GM19324 (cell line): ENCODE measurements at regions not wholly inside any gene's neighbourhood (a gene's known extent, or its start where the extent isn't known, plus 50 kb on each side); places are given as distances from the start of the nearest gene placed in this dataset.

Experiments
- ATAC-seq: cut with Tn5 transposase; IDR thresholded peaks from one replicate; pipeline ENCODE4 v1.9.1; 2021; ENCODE audit warnings: mild to moderate bottlenecking, moderate library complexity; ENCODE audit not compliant: unreplicated experiment, low FRiP score

DNA sequence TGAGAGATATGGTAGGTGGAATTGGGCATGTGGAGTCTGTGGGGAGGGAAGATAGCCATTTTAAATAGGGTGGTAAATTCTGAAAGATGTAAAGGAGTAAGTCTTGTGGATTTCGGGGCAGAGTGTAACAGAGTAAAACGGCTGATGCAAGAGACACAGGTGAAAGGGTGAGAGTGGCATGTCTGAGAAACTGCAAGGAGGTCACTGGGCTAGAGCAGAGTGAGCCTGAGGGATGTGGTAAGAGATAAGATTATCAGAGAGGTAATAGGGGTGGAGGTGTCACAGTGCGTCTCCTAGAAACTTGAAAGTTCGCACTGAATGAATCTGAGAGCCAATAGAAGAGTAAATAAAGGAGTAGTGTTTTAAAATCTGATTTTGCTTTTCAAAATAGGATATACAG, 308.1 kb downstream of the EPM2A start:
- ATAC-seq: no peak

DNA sequence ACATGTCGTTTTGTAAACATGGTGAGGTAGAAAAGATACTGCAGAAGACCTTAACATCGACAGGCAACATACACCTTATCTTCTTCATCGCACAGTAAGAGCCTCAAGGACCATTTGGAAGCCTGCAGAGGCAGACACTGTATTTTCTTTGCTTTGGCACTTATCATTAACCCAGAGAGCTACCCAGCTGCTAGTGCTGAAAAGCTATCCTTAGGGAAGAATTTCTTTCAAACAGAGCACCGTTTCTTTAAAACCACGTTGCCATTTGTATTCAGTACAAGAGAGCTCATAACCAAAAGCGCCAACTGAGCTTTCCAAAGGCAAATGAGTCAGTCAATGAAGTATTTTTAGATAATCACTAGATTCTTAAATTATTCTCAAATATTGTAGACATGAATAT, 306.6 kb downstream of the EPM2A start:
- ATAC-seq: no peak

DNA sequence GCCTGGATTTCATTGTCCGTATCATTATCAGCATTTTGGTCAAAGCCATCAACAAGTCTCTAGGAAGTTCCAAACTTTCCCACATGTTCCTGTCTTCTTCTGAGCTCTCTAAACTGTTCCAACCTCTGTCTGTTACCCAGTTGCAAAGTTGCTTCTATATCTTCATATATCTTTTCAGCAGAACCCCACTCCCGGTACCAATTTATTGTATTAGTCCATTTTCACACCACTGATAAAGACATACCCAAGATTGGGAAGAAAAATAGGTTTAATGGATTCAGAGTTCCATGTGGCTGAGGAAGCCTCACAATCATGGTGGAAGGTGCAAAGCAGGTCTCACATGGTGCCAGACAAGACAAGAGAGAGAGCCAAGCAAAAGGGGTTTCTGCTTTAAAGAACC, 293.2 kb downstream of the EPM2A start:
- ATAC-seq: no peak

DNA sequence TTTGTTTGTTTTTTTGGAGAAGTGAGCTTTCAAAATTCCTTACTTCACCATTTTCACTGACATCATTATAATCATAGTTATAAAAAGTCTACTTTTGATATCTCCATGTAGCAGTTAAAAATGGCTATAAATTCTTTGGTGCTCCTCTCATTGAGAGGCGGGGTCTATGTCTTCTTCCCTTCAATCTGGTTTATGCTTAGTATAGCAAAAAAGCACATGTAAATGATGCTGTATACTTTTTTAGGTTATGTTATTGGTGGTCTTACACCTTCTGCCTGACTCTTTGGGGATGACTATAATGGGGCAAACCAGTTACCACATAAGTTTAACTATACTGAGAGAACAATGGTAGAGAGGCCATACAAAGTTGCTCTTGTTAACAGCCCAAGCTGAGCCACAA, 289.6 kb downstream of the EPM2A start:
- ATAC-seq: no peak

DNA sequence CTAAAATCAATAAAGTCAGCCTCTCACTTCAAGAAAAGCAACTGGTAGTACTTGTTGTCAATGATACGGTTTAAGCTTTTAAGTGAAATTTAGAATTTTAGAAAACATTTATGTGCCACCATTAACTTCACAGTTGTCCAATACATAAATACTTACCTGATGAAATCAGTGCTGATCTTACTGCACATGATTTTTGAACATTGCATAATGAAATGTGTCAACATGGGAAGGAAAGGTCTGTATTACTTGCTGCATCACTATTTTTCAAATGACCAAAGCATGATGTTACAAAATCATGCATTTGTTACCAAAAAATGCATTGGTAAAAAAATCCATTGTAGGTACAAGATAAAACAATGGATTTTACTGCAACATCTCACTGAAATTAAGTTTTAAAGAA, 284.3 kb downstream of the EPM2A start:
- no peak for ATAC-seq

DNA sequence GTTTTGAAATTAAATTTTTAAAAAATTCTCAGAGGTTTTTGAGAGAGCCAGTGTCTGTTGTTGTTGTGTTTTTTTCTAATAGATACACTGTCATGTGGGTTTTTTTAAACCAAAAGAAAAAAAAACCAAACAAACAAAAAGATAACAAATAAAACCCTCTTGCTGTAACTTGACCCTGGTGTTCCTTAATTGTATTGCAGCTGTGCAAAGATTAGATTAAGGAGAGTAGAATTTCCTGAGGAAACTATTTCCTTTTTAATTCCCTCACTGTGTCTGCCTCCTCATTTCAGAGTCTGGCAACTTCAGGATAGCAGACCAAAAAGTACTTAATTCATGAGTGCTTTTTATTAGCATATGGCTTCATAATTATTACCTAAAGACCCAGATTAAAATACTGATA, 281.9 kb downstream of the EPM2A start:
- ATAC-seq: no peak

DNA sequence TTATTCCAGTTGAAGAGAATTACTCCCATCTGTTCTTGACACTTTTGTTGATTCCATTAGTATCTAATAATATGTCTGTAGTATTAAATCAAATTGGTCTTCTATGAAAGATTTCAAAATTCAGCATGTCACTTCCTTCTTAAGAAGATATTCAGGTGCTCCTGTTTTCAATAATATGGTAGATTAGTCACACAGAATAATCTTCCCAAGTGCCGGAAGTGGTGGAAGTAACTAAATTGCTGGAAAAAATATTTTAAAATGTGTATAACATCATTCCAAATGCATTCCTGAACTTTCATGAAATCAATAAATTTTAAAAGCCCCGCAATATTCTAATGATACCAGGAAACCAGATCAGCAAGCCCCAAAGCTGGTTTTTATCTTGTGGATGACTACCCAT, 281.3 kb downstream of the EPM2A start:
- ATAC-seq: no peak

DNA sequence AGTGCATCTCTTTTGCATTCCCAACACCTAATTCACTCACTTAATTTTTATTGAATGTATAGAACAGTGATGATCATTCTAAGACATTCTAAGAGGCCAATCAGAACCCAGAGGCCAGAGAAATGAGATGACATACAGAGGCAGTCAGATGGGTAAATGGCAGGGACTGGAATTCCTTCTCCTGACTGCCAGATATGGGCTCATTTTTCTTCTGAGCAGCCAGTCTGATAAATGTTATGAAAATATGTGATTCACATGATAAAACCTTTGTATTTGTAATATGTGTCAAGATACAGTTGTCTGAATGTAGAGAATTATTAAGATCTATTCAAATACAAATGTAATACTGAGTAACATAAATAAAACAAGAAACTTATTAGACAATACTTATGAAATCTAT, 277.8 kb downstream of the EPM2A start:
- ATAC-seq: no peak

DNA sequence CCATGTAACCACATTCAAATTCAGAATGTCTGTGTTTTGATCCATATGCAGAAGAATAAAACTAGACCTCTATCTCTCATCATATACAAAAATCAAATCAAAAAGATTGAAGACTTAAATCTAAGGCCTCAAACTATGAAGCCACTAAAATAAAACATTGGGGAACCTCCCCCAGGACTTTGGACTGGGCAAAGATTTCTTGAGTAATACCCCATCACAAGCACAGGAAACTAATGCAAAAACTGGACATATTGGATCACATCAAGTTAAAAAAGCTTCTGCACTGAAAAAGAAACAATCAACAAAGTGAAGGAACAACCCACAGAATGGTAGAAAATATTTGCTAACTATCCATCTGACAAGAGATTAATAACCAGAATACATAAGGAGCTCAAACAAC, 266.8 kb downstream of the EPM2A start:
- no peak for ATAC-seq

DNA sequence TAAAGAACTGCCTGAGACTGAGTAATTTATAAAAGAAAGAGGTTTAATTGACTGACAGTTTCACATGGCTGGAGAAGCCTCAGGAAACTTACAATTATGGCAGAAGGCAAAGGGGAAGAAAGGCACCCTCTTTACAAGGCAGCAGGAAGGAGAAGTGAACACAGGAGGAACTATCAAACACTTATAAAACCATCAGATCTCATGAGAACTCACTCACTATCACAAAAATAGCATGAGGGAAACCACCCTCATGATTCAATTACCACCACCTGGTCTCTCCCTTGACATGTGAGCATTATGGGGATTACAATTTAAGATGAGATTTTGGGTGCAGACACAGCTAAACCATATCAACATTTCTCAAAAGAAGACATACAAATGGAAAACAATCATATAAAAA, 266.3 kb downstream of the EPM2A start:
- ATAC-seq: no peak

DNA sequence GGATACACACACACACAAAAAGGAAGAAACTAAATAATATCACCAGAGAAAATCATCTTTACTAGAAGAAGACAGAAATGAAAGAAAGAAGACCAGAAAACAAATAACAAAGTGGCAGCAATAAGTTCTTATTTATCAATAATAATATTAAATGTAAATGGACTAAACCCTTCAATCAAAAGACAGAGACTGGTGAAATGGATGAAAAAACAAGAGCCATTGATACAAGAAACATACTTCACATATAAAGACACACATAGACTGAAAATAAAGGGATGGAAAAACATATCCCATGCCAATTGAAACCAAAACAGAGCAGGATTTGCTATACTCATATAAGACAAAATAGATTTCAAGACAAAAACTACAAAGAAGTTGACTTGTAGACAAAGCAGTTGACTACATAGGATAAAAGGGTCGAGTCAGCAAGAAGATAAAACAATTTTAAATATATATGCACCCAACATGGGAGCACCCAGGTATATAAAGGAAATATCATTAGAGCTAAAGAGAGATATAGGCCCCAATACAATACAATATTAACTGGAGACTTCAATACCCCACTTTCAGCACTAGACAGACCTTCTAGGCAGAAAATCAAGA, 259.4 kb downstream of the EPM2A start:
- ATAC-seq: no peak

DNA sequence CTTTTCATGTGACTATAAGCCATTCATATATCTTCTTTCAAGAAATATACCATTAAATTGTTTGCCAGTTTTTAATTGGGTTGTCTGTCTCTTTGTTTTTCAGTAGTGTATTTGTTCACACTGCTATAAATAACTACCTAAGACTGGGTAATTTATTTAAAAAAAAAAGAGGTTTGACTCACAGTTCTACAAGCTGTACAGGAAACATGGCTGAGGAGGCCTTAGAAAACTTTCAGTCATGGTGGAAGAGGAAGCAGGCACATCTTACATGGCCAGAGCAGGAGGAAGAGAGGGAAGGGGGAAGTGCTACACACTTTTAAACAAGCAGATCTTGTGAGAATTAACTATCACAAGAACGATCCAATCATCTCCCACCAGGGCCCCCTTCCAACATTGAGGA, 255.3 kb downstream of the EPM2A start:
- no peak for ATAC-seq

DNA sequence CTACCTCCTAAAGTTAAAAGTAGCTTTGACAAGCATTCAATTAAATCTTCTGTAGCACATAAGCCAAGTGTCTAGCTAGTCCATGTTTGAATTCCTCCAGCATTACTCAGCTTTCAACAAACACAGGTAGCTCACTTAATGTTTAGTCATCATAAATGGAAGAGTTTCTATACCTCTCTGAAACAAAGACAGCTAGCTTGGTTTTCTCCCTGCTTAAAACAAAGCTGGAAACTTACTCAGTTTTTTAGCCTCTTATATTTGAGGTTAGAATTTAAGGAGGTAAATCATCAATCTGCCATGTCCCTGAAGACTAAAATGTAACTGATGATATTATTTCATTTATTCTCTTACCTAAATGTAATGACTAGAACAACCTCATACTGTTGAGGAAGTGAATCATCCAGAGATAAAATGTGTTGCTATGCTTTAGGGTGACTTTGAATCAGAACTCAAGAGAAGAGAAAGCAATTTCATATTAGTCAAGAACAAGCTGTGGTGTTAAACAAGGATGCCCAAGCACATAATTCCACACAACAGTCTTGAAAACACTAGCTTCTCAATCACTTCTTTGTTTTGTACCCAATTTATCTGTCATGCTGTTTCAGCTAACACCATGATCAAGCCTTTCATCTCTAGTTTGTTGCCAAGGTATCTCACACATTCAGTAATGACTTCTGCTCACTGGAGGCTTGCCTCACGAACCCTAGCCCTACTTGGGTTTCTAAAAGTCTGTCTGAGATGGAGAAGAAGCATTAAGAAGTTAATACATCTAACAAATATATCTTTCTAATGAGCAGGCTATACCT, 251.9 kb downstream of the EPM2A start:
- ATAC-seq: no peak

DNA sequence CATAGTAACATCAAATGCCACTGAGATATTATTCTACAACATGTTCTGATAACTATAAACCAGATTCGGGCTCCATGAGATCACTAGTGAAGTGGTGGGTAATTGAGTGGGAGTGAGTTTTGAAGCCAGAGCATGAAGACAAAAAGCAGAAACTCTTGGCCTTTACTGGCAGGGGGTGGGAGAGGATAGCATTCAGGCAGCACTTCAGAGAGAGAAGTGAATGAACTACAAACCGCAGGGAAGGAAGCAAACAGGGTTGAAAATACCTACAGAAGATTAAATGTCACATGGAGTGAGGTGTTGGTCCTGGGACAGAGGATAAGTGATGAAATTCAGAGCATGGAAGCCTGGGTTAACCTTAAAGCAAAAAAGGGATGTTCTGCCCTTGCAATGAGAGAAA, 250.0 kb downstream of the EPM2A start:
- ATAC-seq: no peak

DNA sequence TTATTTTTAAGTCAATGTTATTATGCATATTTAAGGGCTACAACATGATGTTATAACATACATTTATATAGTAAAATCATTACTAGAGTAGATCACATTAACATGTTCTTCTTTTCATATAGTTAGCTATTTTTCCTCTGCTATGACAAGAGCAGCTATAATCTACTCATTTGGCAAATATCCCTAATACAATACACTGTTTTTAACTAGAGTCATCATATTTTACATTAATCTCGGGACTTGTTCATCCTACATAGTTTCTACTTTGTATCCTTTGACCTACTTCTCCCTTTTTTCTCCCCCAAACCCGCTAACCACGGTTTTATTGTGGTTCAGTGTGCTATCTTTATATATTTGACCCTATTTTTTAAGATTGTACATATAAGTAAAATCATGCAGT, 249.0 kb downstream of the EPM2A start:
- no peak for ATAC-seq

DNA sequence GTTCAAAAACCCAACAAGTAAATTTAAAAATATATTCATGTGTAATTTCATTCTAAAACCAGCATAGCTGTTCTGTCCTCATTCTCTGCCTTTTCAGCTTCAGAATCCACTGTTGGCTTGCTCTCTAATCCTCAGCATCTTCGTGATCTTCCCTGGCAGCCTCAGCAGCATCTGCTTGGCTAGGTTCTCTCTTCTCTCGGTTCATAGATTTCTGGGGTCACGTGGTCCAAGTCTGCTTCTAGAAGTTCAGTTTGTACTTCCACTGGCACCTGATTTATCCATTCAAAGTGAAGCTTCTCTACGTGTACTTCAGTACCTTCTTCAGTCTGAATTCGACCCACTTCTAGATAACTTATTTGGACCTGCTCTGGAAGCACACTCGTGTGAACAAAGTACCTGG, 245.7 kb downstream of the EPM2A start:
- no peak for ATAC-seq

DNA sequence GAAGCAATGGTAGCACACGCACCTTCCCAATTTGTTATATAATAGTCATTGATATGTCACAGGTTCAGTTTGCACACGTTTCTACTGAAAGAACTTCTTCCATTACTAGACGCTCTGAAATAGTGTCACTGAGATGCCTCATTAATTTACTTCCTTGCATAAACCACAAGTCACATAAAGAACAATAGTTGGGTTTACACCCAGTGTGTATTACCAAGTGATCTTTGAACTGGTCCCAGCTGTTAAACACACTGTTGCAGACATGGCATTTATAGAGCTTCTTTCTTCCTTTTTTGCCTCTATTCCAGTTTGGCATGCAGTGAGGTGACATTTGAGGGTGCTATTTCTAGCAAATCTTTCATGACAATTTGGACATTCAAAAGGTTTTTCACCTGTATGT, 245.3 kb downstream of the EPM2A start:
- ATAC-seq: no peak

DNA sequence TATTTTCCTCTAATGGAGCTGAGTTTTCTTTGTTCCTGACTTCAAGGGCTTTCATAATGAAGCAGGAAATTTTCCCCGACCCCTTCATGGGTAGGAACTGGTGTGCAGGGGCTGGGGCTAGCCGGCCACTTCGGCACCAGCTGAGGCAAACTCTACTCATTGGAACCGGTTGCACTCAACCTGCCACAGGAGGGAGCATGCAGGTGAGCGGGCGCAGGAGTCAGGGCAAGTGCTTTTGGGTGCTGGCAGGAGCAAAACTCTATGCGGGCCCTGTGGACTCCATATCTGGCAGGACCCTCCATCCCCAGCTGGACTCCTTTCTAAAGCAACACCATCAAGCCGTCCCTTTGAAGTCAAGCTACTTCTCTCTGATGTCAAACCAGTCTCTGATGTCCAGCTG, 244.2 kb downstream of the EPM2A start:
- ATAC-seq: no peak

DNA sequence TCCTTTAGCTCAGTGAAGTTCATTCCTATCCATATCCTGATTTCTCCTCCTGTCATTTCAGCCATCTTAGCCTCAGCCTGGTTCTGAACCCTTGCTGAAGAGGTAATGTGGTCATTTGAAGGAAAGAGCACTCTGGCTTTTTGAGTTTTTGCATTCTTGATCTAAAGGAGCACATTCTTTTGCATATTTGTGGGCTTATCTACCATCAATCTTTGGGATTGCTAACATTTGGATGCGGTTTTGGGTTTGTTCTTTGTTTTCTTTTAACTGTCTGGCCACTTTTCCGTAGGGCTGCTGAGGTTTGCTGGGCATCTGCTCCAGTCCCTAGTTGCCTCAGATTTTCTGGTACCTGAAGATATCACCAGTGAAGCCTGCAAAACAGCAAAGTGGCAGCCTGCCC, 238.3 kb downstream of the EPM2A start:
- ATAC-seq: no peak

DNA sequence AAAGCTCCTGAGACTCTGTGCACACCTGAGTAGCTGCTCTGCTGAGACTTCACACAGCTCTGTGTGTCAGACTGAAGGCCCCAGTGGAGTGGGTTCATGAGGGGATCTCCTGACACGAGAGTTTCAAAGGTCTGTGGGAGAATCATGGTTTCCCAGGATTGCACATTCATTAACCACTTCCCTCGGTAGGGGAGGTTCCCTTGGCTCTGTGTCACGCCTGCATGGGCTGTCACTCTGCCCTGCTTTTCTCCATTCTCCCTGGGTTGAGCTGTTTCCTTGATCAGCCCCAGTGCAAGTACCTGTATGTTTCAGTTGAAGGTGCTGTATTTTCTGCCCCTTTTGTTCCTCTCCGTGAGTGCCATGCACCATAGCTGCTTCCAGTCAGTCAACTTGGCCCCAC, 236.9 kb downstream of the EPM2A start:
- no peak for ATAC-seq

DNA sequence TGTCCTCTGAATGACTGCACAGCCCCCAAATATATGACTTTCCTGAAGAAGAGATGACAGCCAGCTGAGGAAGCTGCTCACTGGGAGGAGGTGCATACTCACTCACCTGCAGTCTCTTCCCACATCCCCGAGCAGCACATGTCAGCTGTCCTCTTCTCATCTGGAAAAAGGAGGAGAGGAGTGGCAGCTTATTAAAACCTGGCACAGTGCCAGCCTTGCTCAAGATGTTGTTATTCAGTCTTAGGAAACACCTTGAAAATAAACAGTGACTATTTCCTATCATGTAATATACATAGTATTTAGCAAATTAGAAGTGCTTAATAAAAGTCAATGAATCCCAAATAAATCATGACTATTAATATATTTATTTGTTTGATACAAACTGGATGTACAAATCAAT, 232.9 kb downstream of the EPM2A start:
- ATAC-seq: no peak

DNA sequence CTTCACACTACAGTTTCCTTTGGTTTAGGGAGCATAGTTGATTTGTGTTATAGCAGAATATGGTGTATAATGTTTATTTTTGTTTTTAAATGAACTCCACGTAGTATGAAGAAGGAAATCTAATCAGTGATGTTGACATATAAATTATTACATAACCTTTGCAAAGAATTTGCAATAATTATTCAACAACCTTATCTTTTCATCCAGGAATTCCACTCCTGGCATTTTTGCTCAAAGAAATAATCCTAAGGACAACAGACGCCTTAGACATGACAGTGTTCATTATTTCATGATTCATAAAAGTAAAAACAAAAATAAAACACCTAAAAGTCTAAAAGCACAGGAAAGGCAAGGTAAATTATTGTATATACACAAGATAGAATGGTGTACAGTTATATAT, 229.2 kb downstream of the EPM2A start:
- no peak for ATAC-seq

DNA sequence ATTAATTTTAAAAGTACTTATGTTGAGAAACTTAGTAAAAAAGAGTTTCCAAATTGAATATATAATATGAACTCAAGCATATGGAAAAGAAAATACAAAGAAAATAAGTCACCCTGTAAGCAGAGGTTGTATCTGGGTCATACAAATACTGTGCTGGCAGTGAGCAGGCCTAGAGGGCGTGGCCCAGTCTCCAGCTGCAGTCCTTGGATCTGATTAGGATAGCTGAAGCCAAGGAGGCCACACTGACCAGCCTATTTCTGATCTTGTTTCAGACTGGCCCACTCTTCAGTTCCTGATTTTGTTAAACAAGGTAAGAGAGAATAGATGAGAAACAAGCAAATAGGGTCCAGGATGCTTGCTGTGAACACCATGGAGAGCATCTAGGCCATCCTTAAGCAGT, 228.8 kb downstream of the EPM2A start:
- no peak for ATAC-seq
